ENCODE measurements at regions not wholly inside any gene's neighbourhood (a gene's known extent, or its start where the extent isn't known, plus 50 kb on each side); places are given as distances from the start of the nearest gene placed in this dataset.
"Not testable (repeated sequence)": the region's sequence is repeated elsewhere in the genome, so short reads cannot be mapped to it uniquely, and the experiment has no call there.

- DNase-seq (ENCODE audit: low read depth) = not testable (repeated sequence)
Measured at GRCh38 chr2:91422102-91422501, 2730.6 kb downstream of the RPIA start.

- DNase-seq (ENCODE audit: low read depth) = not testable (repeated sequence)
Measured at GRCh38 chr2:91427148-91427547, 2735.7 kb downstream of the RPIA start.

GRCh38 chr2:91441932-91442245 lies 2750.4 kb downstream of the RPIA start:
- DNase-seq (ENCODE audit: low read depth) = not testable (repeated sequence)

- DNase-seq (ENCODE audit: low read depth) = no peak
Measured at GRCh38 chr2:91442246-91442905, 2750.9 kb downstream of the RPIA start.

GRCh38 chr2:91442906-91443729 lies 2751.6 kb downstream of the RPIA start:
- DNase-seq (ENCODE audit: low read depth) = not testable (repeated sequence)

GRCh38 chr2:91443730-91444115 lies 2752.2 kb downstream of the RPIA start:
- DNase-seq (ENCODE audit: low read depth) = not testable (repeated sequence)

- DNase-seq (ENCODE audit: low read depth) = not testable (repeated sequence)
Measured at GRCh38 chr2:91445705-91446104, 2754.2 kb downstream of the RPIA start.

GRCh38 chr2:91446489-91446888 lies 2755.0 kb downstream of the RPIA start:
- DNase-seq (ENCODE audit: low read depth) = not testable (repeated sequence)

GRCh38 chr2:91446915-91447314 lies 2755.4 kb downstream of the RPIA start:
- DNase-seq (ENCODE audit: low read depth) = not testable (repeated sequence)

- not testable (repeated sequence) for DNase-seq (ENCODE audit: low read depth)
Measured at GRCh38 chr2:91447508-91447907, 2756.0 kb downstream of the RPIA start.

GRCh38 chr2:91462292-91462691 lies 2770.8 kb downstream of the RPIA start:
- not testable (repeated sequence) for DNase-seq (ENCODE audit: low read depth)

GRCh38 chr2:91463007-91463406 lies 2771.5 kb downstream of the RPIA start:
- not testable (repeated sequence) for DNase-seq (ENCODE audit: low read depth)

GRCh38 chr2:91466780-91467363 lies 2775.4 kb downstream of the RPIA start:
- not testable (repeated sequence) for DNase-seq (ENCODE audit: low read depth)

- DNase-seq (ENCODE audit: low read depth) = not testable (repeated sequence)
Measured at GRCh38 chr2:91476244-91476935, 2784.9 kb downstream of the RPIA start.

GRCh38 chr2:91476936-91477246 lies 2785.4 kb downstream of the RPIA start:
- not testable (repeated sequence) for DNase-seq (ENCODE audit: low read depth)

- not testable (repeated sequence) for DNase-seq (ENCODE audit: low read depth)
Measured at GRCh38 chr2:91477291-91477690, 2785.8 kb downstream of the RPIA start.

- no peak for DNase-seq (ENCODE audit: low read depth)
Measured at GRCh38 chr2:91477731-91478672, 2786.5 kb downstream of the RPIA start.

GRCh38 chr2:91478851-91479718 lies 2787.6 kb downstream of the RPIA start:
- not testable (repeated sequence) for DNase-seq (ENCODE audit: low read depth)

GRCh38 chr2:91485226-91485625 lies 2793.8 kb downstream of the RPIA start:
- not testable (repeated sequence) for DNase-seq (ENCODE audit: low read depth)

Data from RPMI7951 (cell line).